DMS79 (cell line): ENCODE measurements at regions not wholly inside any gene's neighbourhood (a gene's known extent, or its start where the extent isn't known, plus 50 kb on each side); places are given as distances from the start of the nearest gene placed in this dataset.
A peak's percentile ranks its signal among the peaks of the same experiment; 100 is the strongest.

Experiments
- DNase-seq: peaks from one replicate; lab custom pipeline; 2025; lab: John Stamatoyannopoulos, UW

- DNase-seq: no peak
These were observed 61.6 kb downstream of the LSM5 start for GRCh38 chr7:32428546-32428945.

- peak; percentile 8 for DNase-seq
These were observed 62.4 kb downstream of the LSM5 start for GRCh38 chr7:32427769-32428291.

GRCh38 chr7:32416846-32417245 lies 73.3 kb downstream of the LSM5 start:
- DNase-seq: no peak

- DNase-seq: no peak
These were observed 74.2 kb downstream of the LSM5 start for GRCh38 chr7:32415936-32416335.

- DNase-seq: no peak
These were observed 74.7 kb downstream of the LSM5 start for GRCh38 chr7:32415519-32415918.

GRCh38 chr7:32412471-32412870 lies 77.7 kb downstream of the LSM5 start:
- no peak for DNase-seq

- DNase-seq: no peak
These were observed 79.6 kb downstream of the LSM5 start for GRCh38 chr7:32410545-32410944.

- no peak for DNase-seq
These were observed 83.8 kb downstream of the LSM5 start for GRCh38 chr7:32406386-32406785.

- DNase-seq: no peak
These were observed 86.5 kb downstream of the LSM5 start for GRCh38 chr7:32403463-32404229.

GRCh38 chr7:32400676-32401075 lies 89.5 kb downstream of the LSM5 start:
- DNase-seq: no peak

- no peak for DNase-seq
These were observed 90.9 kb downstream of the LSM5 start for GRCh38 chr7:32399311-32399710.

- DNase-seq: no peak
These were observed 95.0 kb downstream of the LSM5 start for GRCh38 chr7:32395168-32395567.

GRCh38 chr7:32393861-32394260 lies 96.3 kb downstream of the LSM5 start:
- no peak for DNase-seq

GRCh38 chr7:32390210-32390609 lies 100.0 kb downstream of the LSM5 start:
- DNase-seq: no peak

GRCh38 chr7:32385316-32385956 lies 104.7 kb downstream of the LSM5 start:
- no peak for DNase-seq

GRCh38 chr7:32381024-32381601 lies 109.1 kb downstream of the LSM5 start:
- no peak for DNase-seq

GRCh38 chr7:32379510-32380112 lies 110.6 kb downstream of the LSM5 start:
- DNase-seq: no peak

GRCh38 chr7:32378988-32379387 lies 111.2 kb downstream of the LSM5 start:
- DNase-seq: no peak

- DNase-seq: no peak
These were observed 125.6 kb downstream of the LSM5 start for GRCh38 chr7:32364581-32364980.

GRCh38 chr7:32360127-32360526 lies 130.1 kb downstream of the LSM5 start:
- DNase-seq: no peak

GRCh38 chr7:32357535-32358277 lies 132.5 kb downstream of the LSM5 start:
- no peak for DNase-seq

- no peak for DNase-seq
These were observed 142.8 kb downstream of the LSM5 start for GRCh38 chr7:32347244-32347828.
